Thoracic aorta (tissue), 2 donors: ENCODE measurements at regions not wholly inside any gene's neighbourhood (a gene's known extent, or its start where the extent isn't known, plus 50 kb on each side); places are given as distances from the start of the nearest gene placed in this dataset.

ENCODE experiments used
- ATAC-seq: fragments of 150-250 bp; one replicate; pipeline ENCODE4 v1.8.0; 2017; ENCODE audit warnings: low read depth; ENCODE audit not compliant: insufficient number of reproducible peaks, low FRiP score
- DNase-seq: peaks from one replicate; pipeline ENCODE4 v3.0.0-alpha.2; 2020; ENCODE audit warnings: low spot score
- H3K27ac ChIP-seq, 2 donors: fragments of 200-600 bp; sonication (generic); 1 replicate in 1 of 2; 2 replicates in 1 of 2; pipeline ENCODE4 v1.5.1; 2016; ENCODE audit warnings: mild to moderate bottlenecking in 2 of 2, moderate library complexity in 2 of 2
- H3K27me3 ChIP-seq: fragments of 200-600 bp; sonication (generic); replicated peaks from 2 replicates; pipeline ENCODE4 v1.6.0; 2016; ENCODE audit warnings: mild to moderate bottlenecking; ENCODE audit not compliant: insufficient read depth
- H3K36me3 ChIP-seq: fragments of 200-600 bp; sonication (generic); one replicate; pipeline ENCODE4 v1.5.1; 2016
- H3K4me1 ChIP-seq, 2 donors: fragments of 200-600 bp; sonication (generic); 1 replicate in 1 of 2; 2 replicates in 1 of 2; pipeline versions ENCODE4 v1.5.1 to v1.6.0; 2016; ENCODE audit warnings: low read depth in 2 of 2, mild to moderate bottlenecking in 1 of 2; ENCODE audit not compliant: control insufficient read depth in 1 of 2
- H3K4me3 ChIP-seq: fragments of 200-600 bp; sonication (generic); 2 replicates; pipeline ENCODE4 v1.5.1; 2016; ENCODE audit warnings: mild to moderate bottlenecking
- H3K9me3 ChIP-seq: fragments of 200-600 bp; sonication (generic); 2 replicates; pipeline ENCODE4 v1.5.1; 2016
- CTCF ChIP-seq: fragments of 200-600 bp; sonication (generic); IDR thresholded peaks from one replicate; pipeline ENCODE4 v1.5.1; 2019; ENCODE audit warnings: antibody characterized with exemption

- TF ChIP-seq CTCF, result no peak
- no peaks in the 10 kb centered on the region for H3K27me3 ChIP-seq
- H3K36me3 ChIP-seq, result no peaks in the 10 kb centered on the region
- H3K9me3 ChIP-seq, result no peaks in the 10 kb centered on the region
- no peaks in the 10 kb centered on the region for H3K4me1 ChIP-seq
- no peak overlapping the region for H3K27ac ChIP-seq
- H3K4me3 ChIP-seq, result no peak overlapping the region
- ATAC-seq (no peak), DNase-seq (no peak)
These were observed 129.4 kb downstream of the RAD51AP2 start for GRCh38 chr2:17388798-17389197.

- no peak overlapping the region for H3K4me3 ChIP-seq
- H3K4me1 ChIP-seq, result no peaks in the 10 kb centered on the region
- DNase-seq (no peak), ATAC-seq (no peak)
- no peaks in the 10 kb centered on the region for H3K36me3 ChIP-seq
- H3K9me3 ChIP-seq, result no peaks in the 10 kb centered on the region
- no peak overlapping the region for H3K27ac ChIP-seq
- no peak for TF ChIP-seq CTCF
- H3K27me3 ChIP-seq, result no peaks in the 10 kb centered on the region
These were observed 130.6 kb downstream of the RAD51AP2 start for GRCh38 chr2:17387591-17387990.

- DNase-seq, result no peak
- no peak for ATAC-seq
- H3K27me3 ChIP-seq, result no peaks in the 10 kb centered on the region
- H3K9me3 ChIP-seq, result no peaks in the 10 kb centered on the region
- no peak overlapping the region for H3K27ac ChIP-seq
- no peaks in the 10 kb centered on the region for H3K36me3 ChIP-seq
- H3K4me1 ChIP-seq, result no peaks in the 10 kb centered on the region
- TF ChIP-seq CTCF, result no peak
- no peak overlapping the region for H3K4me3 ChIP-seq
These were observed 131.5 kb downstream of the RAD51AP2 start for GRCh38 chr2:17386771-17387170.

DNA sequence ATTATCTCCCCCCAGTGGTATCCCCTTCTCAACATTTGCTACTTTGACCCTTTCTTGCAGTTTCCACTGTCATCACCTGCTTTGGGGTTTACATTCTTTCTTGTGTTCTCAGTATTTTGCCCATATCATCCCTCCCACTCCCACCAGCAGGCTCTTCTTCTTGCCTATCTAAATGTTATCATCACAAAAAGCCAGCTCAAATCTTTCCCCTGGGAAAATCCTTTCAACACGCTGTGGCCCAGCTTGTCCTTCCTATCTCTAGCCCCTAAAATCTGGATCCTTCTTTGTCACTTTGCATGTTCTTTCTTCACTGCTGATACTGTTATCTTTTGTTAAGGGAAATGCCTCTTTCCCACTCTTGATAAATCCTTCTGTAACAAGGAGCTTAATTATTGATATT lies 138.2 kb downstream of the RAD51AP2 start:
- TF ChIP-seq CTCF, result no peak
- Histone ChIP-seq H3K4me1 (no peaks in the 10 kb centered on the region), H3K36me3 (no peaks in the 10 kb centered on the region), H3K4me3 (no peak overlapping the region), H3K27ac (no peak overlapping the region), H3K9me3 (no peaks in the 10 kb centered on the region), H3K27me3 (no peaks in the 10 kb centered on the region)
- ATAC-seq (no peak), DNase-seq (no peak)

- no peaks in the 10 kb centered on the region for H3K9me3 ChIP-seq
- no peak for ATAC-seq
- H3K4me1 ChIP-seq, result no peaks in the 10 kb centered on the region
- no peaks in the 10 kb centered on the region for H3K27me3 ChIP-seq
- no peak overlapping the region for H3K4me3 ChIP-seq
- no peak for DNase-seq
- no peak for TF ChIP-seq CTCF
- H3K27ac ChIP-seq, result no peak overlapping the region
- no peaks in the 10 kb centered on the region for H3K36me3 ChIP-seq
These were observed 143.0 kb downstream of the RAD51AP2 start for GRCh38 chr2:17375262-17375661.
